GM10266 (cell line): ENCODE measurements at regions not wholly inside any gene's neighbourhood (a gene's known extent, or its start where the extent isn't known, plus 50 kb on each side); places are given as distances from the start of the nearest gene placed in this dataset.

Experiments
- DNase-seq: peaks from one replicate; pipeline ENCODE4 v3.0.0; 2012; ENCODE audit errors: extremely low spot score
- TF ChIP-seq, protein P1 (sequence below): IDR thresholded peaks from 2 replicates; pipeline ENCODE4 v1.5.1; 2012; ENCODE audit warnings: mild to moderate bottlenecking, low read depth; ENCODE audit not compliant: control insufficient read depth, insufficient read depth; ENCODE audit errors: missing control alignments

DNA sequence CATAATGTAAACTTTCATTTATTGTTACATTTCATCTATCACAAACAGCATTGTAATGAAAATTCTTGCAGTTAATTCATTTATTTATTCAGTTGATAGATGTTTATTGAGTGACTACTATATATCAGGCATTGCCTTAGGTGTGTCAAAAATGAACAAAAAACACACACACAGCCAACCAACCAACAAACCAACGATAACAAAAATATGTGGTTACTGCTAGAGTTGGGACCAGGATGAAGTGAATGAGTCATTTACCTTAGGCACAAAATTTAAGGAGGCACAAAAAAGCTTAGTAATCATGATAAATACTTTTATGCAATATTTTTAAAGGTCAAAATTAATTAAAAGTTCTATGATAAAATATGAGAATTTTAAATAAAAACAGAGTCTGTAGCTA, 223.4 kb downstream of the CSNK1G3 start:
- no peak for DNase-seq
- TF ChIP-seq, protein P1, sequence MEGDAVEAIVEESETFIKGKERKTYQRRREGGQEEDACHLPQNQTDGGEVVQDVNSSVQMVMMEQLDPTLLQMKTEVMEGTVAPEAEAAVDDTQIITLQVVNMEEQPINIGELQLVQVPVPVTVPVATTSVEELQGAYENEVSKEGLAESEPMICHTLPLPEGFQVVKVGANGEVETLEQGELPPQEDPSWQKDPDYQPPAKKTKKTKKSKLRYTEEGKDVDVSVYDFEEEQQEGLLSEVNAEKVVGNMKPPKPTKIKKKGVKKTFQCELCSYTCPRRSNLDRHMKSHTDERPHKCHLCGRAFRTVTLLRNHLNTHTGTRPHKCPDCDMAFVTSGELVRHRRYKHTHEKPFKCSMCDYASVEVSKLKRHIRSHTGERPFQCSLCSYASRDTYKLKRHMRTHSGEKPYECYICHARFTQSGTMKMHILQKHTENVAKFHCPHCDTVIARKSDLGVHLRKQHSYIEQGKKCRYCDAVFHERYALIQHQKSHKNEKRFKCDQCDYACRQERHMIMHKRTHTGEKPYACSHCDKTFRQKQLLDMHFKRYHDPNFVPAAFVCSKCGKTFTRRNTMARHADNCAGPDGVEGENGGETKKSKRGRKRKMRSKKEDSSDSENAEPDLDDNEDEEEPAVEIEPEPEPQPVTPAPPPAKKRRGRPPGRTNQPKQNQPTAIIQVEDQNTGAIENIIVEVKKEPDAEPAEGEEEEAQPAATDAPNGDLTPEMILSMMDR: no peak

DNA sequence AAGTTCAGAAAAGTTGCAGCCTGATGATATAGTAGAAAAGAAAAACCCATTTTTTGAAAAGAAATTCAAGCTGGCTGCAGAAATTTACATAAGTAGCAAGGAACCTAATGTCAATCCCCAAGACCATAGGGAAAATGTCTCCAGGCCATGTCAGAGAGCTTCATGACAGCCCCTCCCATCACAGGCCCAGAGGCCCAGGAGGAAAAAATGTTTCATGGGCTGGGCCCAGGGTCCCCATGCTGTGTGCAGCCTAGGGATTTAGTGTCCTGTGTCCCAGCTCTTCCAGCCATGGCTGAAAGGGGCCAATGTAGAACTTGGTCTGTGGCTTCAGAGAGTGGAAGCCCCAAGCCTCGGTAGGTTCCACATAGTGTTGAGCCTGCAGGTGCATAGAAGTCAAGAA, 220.3 kb downstream of the CSNK1G3 start:
- no peak for DNase-seq
- TF ChIP-seq, protein P1: no peak

DNA sequence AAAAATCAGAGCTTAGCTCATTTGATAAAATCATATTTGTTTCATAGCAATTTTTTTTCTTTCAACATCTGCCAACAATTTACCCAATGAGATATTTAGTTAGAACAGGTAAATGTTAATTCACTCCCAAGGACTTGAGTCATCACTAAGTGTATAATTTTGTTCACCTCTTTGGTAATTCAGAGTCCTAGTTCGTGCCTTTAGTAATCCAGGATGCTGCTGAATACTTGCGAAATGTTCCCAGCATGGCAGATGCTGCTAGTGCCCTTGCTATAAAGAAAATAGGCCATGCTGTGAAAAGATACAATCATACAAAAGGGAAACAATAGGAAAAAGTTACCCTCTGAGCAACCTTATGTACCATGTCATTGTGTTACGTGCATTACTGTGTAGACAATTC, 210.5 kb downstream of the CSNK1G3 start:
- TF ChIP-seq, protein P1: no peak
- no peak for DNase-seq

DNA sequence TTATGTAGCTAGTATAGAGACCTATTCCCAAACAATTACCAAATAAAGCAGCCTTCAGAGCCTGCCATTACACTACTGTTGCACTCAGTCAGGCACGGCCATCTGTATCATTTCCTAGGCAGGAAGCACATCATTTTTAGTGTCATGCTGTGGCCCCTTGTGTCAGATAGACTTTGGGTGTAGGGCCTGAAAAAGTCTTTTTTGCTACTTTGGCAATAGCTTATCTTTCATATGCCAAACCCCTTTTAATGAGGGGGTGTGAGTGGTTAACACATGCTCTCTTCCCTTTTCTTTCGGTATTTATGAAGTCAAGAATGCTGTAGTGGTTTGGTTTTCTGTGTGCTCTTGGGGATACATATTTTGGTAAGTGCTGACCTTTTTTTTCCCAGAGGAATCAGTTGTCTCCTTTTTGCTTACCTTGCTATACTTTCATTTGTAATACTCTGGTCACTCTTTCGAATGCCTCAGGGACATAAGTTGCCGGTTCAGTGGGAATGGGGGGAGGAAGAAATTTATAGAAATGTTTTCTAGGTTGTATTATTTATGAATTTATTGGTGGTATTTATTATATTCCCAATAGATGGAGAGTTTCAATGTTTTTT, 209.8 kb downstream of the CSNK1G3 start:
- DNase-seq: no peak
- TF ChIP-seq, protein P1: no peak

DNA sequence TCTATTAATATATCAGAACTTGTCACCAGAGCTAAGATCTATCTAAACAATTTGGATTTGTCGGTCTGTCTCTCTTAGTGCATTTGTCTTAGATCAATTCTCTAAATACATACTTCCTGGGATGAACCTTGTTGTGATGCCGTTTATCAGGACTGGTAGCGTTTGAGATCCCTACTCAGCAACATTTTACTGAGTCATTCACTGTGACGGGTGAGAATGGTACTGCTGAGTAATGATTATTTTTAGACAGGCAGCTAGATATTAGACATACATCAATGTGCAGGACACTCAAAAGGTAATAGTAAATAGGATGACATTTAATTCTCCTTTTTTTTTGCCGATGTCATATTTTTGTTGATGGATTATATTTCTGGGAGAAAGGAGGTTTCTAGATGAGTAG, 209.0 kb downstream of the CSNK1G3 start:
- TF ChIP-seq, protein P1: no peak
- DNase-seq: no peak

DNA sequence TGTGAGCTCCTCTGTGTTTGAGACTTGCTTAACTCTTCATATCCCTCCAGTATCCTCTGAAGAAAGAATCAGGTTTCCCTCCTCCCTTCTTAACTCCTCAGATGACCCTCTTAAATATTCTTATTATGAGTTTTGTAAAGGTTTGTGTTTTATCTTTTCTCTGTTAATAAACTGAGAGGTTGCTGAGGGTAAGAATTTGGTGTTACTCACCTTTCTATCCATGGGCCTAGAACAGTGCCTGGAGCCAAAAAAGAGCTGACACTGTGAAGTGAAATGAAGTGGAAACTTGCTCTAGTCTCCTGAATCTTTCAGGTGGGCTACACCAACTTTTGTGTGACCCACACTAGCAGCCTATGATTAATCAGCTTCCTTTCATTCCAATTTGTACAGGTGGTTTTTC, 208.4 kb downstream of the CSNK1G3 start:
- no peak for DNase-seq
- TF ChIP-seq, protein P1: no peak

DNA sequence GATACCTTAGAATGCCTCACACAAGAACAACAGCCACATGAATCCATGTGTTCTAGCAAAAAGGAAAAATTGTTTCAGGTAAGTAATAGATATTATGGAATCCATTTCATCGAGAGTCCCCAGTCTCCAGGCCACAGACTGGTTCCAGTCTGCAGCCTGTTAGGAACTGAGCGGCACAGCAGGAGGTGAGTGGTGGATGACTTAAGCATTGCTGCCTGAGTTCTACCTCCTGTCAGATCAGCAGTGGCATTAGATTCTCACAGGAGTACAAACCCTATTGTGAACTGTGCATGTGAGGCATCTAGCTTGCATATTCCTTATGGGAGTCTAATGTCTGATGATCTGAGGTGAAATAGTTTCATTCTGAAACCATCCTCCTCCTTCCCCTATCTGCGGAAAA, 207.0 kb downstream of the CSNK1G3 start:
- TF ChIP-seq, protein P1: no peak
- no peak for DNase-seq
